C4-2B (cell line): ENCODE measurements at regions not wholly inside any gene's neighbourhood (a gene's known extent, or its start where the extent isn't known, plus 50 kb on each side); places are given as distances from the start of the nearest gene placed in this dataset.

Source experiments
- CTCF ChIP-seq: fragments of 450-650 bp; conservative IDR thresholded peaks from 2 replicates; pipeline ENCODE4 v1.5.1; 2017; ENCODE audit warnings: mild to moderate bottlenecking
- ZFX ChIP-seq: fragments of 450-650 bp; IDR thresholded peaks from 2 replicates; pipeline ENCODE4 v1.6.1; 2017

- TF ChIP-seq CTCF: no peak
- TF ChIP-seq ZFX: no peak
These were observed 76.1 kb upstream of the ANK3 start for GRCh38 chr10:60465801-60466200.
